ENCODE measurements at regions not wholly inside any gene's neighbourhood (a gene's known extent, or its start where the extent isn't known, plus 50 kb on each side); places are given as distances from the start of the nearest gene placed in this dataset.

DNA sequence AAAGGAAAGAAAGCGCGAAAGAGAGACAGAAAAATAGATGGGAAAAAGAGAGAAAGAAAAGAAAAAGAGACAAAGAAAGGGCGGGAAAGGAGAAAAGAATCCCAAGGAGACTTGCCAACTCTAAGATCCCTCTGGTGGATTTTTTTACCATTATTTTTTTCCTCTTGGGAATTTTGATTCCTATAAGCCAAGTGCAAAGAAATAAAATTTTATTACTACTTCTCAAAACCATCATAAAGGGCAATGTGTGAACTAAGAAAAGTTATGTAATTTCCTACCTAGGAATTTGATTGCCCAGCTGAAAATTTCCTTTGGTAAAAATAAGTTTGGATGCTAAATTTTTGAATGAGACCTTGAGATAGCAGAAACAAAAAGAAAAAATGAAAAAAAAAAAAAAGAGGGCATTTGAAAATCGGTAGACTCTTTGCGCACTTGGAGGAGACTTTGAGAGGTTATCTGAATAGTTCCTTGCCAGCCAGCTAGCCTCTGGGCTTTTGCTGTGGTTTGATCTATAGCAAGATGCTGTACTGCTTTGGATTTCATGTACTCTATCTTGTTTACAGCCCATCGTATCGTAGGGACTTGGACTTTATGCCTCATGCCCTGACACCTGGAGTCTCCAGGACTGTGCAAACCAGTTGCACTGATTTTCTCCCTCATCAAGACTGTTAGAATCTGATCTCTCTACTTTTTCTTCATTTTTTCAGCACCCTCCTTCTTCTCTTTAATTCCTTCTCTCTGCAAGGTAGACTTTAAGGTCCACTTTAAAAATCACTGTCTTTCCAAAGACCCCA, 535.4 kb upstream of the MKI67 start:
- no peak for DNase-seq (ENCODE audit: low read depth in 2 of 2)

DNA sequence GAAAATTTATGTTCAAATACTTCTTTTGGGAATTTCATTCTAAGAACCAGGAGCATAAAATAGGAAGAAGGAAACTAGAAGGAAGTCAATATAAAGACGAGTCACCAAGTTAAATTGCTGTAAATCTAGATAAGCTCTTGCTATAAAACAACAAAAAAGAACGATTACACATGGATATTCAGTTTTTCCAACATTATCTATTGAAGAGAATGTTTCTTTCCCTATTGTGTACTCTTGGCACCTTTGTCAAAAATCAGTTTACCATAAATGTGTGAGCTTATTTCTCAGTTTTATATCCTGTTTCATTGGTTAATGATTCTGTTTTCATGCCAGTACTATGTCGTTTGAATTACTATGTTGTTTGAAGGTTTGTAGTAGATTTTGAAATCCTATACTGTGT, 536.3 kb upstream of the MKI67 start:
- DNase-seq (ENCODE audit: low read depth in 2 of 2): no peak

DNA sequence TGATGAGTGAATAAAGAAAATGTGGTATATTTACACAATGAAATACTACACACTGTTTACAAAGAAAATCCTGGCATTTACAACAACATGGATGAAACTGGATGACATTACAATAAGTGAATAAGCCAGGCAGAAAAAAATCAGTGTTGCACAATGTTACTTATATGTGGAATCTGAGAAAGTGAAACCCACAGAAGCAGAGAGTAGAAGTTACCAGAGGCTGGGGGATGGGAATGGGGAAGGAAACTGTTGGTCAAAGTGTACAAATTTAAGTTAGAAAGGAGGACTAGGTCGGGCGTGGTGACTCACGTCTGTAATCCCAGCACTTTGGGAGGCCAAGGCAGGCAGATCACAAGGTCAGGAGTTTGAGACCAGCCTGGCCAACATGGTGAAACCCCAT, 538.5 kb upstream of the MKI67 start:
- DNase-seq (ENCODE audit: low read depth in 2 of 2): no peak

DNA sequence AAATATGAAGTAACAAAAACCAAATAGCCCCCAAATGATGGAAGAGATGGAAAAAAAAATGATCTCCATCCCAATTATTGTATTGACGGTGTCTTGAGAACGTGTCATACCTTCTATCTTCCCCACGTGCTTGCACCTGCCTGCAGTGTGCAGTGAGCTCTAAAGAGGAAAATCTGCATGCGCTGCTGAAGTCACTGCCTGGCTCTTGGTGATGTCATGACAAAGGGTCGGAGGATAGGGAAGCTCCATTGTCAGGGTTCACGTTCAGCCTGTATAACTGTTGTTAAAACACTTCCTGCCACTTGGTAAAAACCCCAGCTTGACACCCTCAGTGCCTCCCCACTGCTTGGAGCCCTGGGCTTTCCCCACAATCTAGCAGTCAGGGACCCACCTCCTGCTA, 549.2 kb upstream of the MKI67 start:
- DNase-seq (ENCODE audit: low read depth in 2 of 2): no peak

DNA sequence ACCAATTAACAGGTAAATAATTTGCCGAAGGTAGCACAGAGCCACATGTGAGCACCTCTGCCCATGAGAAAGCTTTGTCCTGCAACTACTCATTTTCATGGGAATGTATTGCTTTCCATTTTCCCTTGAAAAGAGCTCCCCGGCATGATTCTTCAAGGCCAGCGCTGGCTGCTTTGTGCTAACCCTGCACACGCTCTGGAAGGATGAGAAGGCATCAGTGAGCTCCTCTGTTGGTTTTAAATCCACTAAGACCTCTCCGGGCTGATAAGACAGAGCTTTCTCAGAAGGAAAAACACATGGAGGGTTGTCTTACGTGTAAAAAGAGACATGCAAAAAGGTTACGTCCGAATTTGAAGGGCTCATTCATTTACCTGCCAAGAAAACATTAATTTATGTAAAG, 553.9 kb upstream of the MKI67 start:
- no peak for DNase-seq (ENCODE audit: low read depth in 2 of 2)

DNA sequence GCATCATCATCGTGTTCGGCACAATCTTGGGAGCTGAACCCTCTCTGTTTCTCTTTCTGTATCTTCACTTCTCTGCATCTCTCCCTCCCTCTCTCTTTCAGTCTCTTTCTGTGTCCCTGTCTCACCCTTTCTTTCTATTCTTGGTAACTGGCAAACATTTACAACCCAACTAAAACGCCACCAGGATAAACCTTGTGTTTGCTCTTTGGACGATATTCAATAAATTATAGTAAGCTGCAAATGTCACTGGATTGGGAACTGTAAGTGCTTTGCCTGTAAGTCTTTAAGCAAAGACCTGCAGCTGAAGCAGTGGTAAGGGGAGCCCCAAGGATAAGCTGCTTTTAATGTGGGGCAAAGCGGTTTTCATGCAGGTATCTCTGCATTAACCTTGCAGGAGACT, 558.0 kb upstream of the MKI67 start:
- DNase-seq (ENCODE audit: low read depth in 2 of 2): no peak

DNA sequence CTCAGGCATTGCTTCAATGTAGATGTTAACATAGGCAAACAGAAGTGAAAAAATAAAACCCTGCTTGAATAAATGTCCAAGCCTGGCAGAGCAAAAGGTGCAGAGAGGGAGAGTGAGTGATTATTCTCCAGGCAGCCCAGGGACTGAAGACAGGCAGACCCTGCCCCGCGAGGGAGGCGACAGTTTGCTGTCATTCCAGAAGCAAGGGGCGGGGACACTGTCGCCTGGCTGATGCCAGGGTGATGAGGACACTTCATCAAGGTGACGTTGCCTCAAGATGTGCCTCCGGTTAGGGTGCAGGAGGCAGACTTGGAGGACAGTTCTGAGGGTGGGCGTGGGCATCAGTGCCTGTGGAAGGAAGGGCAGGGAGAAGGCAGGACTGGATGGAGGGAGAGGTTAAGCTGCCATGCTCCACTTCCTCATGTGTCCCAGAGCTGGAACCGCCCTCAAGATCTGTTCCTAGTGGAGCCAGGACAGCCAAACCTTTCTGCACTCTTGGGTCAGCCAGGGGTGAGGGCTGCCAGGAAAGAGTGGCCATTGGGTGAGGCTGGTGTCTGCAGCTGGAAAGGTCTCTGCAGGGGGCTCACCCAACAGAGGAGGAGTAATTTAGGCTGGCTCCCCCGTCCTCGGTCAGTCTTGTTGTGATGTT, 560.5 kb upstream of the MKI67 start:
- no peak for DNase-seq (ENCODE audit: low read depth in 2 of 2)

DNA sequence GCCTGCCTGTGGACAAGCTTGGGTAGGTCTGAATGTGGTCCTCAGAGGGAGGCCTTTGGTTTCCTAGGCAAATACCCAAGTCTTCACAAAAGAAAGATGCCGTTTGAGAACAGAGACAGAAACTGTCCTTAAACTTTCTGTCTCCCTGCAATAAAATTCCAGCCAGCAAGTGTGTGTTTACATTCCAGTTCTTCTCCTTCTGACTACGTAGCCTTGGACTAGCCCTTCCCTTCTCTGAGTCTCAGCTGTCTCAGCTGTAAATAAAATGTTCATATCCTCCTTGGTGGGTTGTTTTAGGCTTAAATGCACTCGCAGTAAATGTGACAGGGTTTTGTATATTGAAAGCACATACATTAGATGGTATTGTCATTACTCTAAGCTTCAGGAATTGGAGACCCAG, 561.2 kb upstream of the MKI67 start:
- no peak for DNase-seq (ENCODE audit: low read depth in 2 of 2)

DNA sequence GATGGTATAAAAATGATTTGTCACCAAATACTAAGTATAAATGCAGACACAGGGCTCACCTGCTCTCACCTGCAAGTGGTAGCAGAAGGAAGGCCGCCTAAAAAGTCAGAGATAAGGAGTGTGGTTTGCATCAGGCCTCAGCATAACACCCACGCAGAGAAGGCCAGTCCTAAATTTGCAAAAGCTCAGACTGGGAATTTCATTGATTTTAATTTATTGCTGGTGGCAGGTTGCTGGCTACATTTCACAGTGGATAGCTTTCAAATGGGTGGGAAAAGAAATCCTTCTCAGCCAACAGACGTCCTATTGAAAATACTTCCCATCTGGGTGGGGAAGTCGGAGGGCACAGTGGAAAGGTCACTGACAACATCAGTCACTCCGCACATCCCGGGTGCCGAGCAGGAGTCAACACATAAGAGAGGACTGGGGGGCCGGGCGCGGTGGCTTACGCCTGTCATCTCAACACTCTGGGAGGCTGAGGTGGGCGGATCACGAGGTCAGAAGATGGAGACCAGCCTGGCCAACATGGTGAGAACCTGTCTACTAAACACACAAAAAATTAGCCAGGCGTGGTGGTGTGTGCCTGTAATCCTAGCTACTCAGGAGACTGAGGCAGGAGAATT, 561.8 kb upstream of the MKI67 start:
- no peak for DNase-seq (ENCODE audit: low read depth in 2 of 2)

DNA sequence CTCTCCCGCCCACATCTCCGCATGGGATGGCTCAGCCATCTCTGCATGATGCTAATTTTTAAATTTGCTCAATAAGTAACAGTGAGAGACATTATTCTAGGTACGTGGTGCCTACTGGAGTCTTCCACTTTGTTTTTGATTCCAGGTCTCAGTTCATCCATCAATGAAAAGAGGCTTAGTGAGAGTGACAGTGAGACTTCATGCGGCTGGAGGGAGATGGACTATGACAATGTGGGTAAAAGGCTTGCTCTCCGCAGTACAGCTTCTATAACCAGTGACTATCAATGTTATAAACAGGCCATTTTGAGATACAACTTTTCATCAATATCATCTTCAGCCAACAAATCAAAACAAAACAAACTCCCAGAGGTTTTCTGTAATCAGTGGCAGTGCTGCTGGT, 563.4 kb upstream of the MKI67 start:
- DNase-seq (ENCODE audit: low read depth in 2 of 2): no peak

DNA sequence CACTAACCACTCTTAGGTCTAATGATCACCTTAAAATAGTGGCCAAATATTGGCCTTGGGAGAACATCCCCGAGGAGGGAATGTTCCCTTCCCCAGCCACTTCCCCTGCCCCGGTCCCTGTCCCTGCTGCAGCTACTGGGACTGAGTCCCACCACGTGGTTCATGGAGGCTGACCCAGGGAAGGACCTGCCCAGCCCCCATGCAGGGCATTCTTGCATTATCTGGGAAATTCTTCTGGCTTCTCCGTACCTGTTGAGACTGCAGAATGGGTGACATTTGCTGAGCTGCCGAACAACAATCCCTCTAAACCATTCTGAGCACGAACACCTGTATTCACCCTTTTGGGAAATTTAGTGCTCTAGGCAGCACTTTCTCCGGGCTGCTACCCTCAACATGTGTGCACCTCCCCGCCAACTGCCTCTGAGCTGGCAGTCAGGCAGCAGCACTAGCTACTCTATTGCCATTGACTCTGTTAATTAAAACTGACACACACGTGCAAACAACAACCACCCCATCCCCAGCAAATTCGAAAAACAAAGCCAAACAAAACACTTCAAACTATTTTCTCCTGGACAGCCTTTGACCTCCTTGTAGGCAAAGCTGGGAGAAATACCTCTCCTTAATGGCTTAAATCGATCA, 567.4 kb upstream of the MKI67 start:
- no peak for DNase-seq (ENCODE audit: low read depth in 2 of 2)

DNA sequence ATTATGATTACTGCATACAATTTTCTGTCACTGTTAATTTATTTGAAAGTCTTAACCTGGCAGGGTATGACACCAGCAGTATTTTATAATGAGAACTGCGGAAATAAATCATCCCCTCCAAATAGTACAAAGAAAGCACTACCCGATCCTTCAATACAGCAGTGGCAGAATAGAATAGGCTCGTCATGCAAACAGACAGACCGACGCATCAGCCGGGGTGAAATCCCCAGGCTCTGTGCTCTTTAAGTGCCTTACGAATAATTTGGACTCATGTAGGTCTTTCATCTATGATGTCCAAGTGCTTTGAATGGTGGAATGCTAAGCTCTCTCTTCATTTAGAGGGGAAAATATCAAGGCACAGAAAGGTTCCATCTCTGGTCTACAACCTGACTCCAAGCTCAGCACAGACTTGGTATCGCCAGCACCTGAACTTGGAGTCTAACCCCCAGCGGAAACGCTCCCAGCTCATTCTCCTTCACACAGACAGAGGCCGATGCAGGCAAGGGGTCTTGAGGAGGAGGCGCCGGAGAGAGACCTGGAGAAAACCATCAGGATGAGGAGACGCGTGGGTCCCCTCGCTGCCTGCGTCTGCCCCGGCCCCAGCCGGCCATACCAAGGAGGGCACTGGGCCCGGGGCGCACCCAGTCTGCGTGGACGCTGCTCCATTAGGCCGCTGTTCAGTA, 568.1 kb upstream of the MKI67 start:
- DNase-seq (ENCODE audit: low read depth in 2 of 2): no peak

DNA sequence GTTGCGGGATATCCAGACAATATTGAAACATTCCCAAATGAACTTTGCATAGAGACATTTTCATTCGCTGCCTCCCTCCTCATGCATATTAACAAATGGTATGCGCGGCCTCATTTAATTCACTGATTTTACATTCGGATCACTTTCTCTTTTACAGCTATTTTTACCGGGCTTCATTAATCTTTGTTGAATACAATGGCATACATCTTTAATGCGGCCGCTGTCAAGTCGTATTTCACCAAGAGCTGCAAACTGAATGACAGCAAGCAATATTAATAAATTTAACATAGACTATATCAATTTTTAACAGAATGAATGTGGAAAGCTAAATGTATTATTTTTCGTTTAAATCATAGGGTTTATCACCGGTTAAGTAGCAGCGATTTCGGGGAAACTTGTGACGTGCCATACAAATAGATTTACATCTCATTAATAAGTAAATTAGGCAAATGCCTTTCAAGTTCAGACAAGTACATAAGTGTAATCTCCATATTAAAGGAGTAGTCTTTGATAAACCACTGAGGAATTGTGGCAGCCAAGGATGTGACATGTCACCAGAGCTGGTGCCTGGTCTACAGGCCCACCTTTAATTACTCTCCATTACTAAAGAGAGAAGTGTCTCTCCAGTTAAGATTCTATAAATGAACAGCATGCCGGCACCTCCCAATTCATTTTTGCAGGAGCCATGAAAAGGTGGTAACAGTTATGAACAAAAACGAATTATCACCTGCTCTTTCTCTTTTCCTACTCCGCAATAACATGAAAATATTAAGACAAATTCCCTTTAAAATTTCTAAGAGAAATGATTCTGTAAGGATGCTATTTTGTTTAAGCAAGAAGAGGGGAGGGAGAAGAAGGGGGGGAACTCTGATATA, 568.9 kb upstream of the MKI67 start:
- no peak for DNase-seq (ENCODE audit: low read depth in 2 of 2)

DNA sequence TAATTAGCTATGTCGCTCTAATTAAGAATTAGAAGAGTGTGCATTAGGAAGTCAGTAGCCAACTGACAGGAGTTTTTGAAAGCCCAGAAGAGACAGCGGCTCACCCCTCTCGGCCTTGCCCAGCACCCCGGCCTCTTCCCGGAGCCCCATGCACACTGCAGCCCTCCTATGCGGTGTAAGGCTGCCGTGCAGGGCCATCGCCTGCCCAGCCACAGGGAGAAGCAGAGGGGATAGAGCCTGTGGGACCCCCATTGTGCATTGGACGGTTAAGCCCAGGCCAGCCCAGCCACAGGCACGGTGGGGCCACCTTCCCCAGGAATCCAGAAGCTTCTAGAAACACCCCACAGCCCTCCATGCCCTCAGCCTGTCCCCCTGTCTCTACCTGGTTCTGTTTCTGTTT, 569.7 kb upstream of the MKI67 start:
- DNase-seq (ENCODE audit: low read depth in 2 of 2): no peak

DNA sequence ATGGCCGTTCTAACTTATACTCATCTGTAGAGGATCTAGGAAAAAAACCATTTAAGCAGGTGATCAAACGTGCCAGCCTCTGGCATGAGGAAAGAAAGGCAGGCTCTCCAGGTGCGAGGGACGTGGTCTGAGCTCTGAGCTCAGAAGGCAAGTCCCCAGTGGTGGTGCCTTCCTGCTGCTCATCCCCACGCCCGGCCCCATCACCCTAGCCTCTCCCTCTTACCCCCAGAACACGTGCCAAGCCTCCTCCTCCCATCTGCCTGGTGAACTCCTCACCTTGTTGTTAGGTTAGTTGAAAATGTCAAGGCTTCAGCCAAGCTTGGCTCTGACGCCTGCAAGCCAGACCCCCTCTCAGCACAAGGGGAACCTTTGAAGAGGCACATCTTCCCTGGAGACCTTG, 571.2 kb upstream of the MKI67 start:
- DNase-seq (ENCODE audit: low read depth in 2 of 2): no peak

DNA sequence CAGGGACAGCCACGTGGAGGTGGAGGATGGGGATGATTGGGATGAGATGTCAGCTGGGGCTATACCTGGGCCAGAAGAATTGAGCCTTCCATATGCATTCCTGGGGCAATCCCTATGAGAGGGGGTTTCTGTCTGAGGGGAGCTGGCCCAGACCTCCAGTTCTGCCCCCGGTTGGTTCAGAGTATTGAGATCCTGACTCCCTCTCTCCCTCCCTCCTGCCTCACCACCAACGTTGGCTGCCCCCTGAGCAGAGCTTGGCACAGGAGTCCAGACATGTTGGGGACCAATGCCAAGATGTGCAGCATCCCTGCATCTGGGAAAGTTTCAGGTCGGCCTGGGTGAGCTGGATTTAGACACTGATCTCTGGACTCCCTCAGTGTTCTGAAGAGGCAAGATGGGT, 575.2 kb upstream of the MKI67 start:
- no peak for DNase-seq (ENCODE audit: low read depth in 2 of 2)

DNA sequence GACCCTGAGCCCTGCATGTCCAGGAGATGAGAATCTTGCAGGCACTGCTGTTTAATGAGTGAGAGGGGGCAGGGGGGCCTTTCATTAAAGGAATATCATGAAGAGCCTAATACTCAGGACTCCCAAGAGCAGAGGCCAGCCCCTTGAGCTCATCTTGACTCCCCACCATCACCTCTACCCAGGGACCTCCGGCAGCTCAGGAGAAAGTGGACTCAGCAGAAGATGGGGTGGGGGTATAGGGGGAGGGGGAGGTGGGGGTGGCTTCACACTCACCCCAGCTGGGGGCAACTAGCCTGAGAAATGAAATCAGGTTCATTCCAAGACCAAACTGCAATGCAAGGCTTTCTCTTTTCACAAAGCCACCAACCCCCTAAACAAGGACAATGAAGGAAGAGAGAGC, 575.6 kb upstream of the MKI67 start:
- no peak for DNase-seq (ENCODE audit: low read depth in 2 of 2)

DNA sequence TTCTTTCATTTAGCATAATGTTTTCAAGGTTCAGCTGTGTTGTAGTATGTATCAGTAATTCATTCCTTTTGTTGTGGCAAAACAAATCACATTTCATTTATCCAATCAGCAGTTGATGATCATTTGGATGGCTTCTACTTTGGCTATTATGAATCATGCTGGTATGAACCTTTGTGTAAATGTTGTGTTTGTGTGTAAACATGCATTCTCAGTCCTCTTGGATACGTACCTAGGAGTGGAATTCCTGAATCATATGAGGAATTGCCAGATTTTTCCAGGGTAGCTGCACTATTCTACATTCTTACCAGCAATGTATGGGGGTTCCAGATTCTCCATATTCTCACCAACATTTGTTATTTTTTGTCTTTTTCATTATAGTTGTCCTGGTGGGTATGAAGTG, 578.5 kb upstream of the MKI67 start:
- no peak for DNase-seq (ENCODE audit: low read depth in 2 of 2)

DNA sequence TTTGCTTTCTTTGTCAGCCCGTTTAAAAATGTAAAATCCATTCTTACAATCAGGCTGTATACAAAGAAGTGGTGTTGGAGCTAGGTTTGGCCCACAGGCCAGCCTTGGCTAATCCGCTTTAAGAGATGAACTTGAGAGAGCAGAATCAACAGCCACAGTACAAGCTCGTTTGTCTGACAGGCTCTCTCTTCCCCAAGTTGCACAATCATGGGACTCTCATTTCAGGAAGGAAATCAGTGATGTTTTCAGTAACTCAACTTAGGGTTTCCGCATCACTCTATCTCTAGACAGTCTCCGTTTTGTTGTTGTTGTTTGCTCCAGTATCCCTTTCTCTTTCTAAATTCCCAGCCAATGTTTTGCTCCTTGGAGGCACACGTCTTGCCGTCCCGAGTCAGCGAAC, 582.0 kb upstream of the MKI67 start:
- no peak for DNase-seq (ENCODE audit: low read depth in 2 of 2)

DNA sequence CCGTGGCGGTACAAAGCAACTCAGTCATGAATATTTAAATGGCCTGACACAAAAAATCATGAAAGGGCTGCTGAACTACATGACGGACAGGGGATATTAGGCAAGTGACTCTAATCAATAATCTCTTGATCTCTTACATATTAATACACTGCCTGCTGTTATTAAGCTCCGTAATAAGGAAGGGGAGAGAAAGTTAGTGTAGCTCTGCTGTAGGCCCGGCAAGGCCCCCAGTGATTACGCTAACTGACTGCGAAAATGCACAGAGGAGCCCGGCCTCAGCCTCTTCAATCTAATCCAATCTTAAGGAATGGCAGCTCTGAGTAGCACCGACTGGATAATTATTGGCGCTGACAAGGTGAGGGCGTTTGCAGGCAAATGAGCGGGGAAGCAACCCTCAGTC, 583.5 kb upstream of the MKI67 start:
- DNase-seq (ENCODE audit: low read depth in 2 of 2): no peak

DNA sequence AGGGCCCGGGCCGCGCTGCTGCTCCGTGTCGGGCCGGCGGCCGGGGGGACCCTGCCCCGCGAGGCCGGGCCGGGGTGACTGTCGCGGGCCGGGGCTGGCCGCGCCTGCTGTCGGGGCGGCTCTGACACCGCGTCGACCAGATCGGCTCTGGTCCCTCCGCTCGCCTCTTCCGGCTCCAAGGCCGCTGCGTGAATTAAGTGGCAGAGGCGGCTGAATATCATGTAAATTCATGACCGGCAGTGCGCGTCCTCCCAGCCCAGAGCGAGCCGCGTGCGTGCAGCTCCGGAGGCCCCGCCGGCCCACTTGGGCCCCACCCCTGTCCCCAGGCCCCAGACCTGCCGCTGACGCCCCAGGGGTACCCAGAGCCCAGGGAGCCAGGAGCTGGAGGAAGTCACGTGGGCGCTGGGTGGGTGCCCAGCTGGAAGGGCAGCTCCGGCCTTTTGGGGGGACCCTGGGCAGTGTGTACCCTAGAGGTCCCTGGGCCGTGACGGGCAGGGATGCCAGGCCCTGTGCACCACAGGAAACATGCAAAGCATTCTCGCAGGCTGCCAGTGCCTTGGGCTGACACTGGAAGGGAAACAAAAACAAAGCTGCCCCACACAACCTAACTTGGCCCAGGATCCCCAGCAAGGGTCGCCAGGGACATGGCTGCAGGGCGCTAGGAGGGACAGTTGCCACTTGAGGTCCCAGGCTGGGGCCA, 584.0 kb upstream of the MKI67 start:
- DNase-seq (ENCODE audit: low read depth in 2 of 2): no peak
